ENCODE measurements at regions not wholly inside any gene's neighbourhood (a gene's known extent, or its start where the extent isn't known, plus 50 kb on each side); places are given as distances from the start of the nearest gene placed in this dataset.

DNA sequence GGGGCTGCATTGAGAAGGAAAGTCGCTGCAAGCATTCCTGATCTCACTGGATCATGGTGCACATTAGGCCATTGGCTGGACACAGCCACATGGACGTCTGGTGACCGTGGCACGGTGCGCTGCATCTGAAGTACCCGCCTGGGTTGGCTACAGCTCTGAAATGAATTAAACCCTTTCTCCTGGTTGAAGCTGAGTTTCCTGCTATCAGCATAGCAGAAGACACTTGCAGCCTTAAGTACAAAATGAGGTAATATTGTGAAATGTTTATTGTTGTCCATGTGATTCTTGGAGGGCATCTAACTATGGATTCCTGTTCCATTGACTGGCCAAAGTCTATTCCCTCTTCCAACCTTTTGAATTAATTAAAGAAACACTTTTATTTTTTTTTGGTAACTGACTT lies 89.8 kb upstream of the ADTRP start:
- TF ChIP-seq, protein P1, sequence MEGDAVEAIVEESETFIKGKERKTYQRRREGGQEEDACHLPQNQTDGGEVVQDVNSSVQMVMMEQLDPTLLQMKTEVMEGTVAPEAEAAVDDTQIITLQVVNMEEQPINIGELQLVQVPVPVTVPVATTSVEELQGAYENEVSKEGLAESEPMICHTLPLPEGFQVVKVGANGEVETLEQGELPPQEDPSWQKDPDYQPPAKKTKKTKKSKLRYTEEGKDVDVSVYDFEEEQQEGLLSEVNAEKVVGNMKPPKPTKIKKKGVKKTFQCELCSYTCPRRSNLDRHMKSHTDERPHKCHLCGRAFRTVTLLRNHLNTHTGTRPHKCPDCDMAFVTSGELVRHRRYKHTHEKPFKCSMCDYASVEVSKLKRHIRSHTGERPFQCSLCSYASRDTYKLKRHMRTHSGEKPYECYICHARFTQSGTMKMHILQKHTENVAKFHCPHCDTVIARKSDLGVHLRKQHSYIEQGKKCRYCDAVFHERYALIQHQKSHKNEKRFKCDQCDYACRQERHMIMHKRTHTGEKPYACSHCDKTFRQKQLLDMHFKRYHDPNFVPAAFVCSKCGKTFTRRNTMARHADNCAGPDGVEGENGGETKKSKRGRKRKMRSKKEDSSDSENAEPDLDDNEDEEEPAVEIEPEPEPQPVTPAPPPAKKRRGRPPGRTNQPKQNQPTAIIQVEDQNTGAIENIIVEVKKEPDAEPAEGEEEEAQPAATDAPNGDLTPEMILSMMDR (IDR thresholded peaks at IDR 0.05; ENCODE audit: insufficient read depth, low read length, poor library complexity, severe bottlenecking) = no peak
- no peak overlapping the region for H3K4me3 ChIP-seq (ENCODE audit: low read depth, low read length)

DNA sequence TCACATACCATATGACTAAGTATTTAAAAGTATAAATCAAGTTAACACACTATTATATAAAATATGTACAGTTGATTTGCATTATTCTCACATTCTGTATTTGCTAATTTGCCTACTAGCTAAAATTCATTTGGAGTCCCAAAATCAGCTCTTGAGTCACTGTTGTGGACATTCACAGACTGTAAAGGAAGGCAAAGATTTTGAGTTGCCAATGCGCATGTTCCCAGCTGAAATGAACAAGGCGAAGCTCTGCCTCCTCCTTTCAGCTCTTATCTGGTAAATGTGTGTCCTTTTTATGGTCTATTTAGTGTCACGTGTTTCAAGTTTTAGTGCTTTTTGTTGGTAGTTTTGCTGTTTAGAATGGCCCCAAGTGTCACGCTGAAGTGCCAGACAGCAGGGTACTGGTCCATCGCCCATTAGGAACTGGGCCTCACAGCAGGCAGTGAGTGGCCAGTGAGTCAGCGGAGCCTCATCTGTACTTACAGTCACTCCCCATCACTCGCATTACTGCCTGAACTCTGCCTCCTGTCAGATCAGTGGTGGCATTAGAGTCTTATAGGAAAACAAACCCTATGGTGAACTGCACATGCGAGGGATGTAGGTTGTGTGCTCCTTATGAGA lies 87.2 kb upstream of the ADTRP start:
- Histone ChIP-seq H3K36me3 (ENCODE audit: control insufficient read depth, insufficient read depth, low read length) (no peaks in the 10 kb centered on the region), H3K4me3 (ENCODE audit: low read depth, low read length) (no peak overlapping the region), H3K27me3 (ENCODE audit: control insufficient read depth, insufficient read depth, low read length) (no peaks in the 10 kb centered on the region)
- DNase-seq (ENCODE audit: low read depth) = no peak
- TF ChIP-seq, protein P1 (IDR thresholded peaks at IDR 0.05; ENCODE audit: insufficient read depth, low read length, poor library complexity, severe bottlenecking) = no peak

More for the DNA sequence above, 89.8 kb upstream of the ADTRP start:
- Histone ChIP-seq H3K36me3 (ENCODE audit: control insufficient read depth, insufficient read depth, low read length) (no peaks in the 10 kb centered on the region), H3K27me3 (ENCODE audit: control insufficient read depth, insufficient read depth, low read length) (no peaks in the 10 kb centered on the region)
- DNase-seq (ENCODE audit: low read depth) = no peak

DNA sequence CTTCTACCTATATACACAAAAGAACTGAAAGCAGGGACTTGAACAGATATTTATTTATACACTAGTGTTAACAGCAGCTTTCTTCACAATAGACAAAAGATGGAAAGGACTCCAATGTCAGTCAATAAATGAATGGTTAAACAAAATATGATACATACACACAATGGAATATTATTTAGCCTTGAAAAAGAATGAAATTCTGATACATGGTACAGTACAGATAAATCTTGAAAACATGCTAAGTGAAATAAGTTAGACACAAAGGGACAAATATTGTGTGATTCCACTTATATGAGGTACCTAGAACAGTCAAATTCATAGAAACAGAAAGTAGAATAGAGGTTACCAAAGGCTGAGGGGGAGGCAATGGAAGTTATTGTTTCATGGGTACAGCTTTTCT lies 79.8 kb upstream of the ADTRP start:
- no peak for DNase-seq (ENCODE audit: low read depth)

DNA sequence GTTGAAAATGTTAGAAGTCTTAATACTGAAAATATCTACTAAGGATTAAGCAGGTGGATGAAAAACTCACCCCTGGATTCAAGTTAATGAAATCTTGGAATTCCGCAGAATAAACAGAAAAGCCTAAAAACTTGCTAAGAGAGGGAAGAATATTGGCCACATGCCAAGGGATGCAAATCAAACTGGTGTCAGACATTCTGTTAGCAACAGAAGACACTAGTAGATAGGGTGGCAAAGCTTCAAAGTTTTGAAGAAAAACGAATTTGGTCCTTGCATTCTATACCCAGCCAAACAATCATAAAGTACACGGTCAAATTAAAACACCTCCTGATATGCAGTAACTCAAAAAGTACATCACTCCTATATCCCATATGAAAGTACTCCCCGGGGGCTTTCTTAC lies 77.1 kb upstream of the ADTRP start:
- TF ChIP-seq, protein P1 (IDR thresholded peaks at IDR 0.05; ENCODE audit: insufficient read depth, low read length, poor library complexity, severe bottlenecking) = no peak
- Histone ChIP-seq H3K4me3 (ENCODE audit: low read depth, low read length) (no peak overlapping the region), H3K36me3 (ENCODE audit: control insufficient read depth, insufficient read depth, low read length) (no peaks in the 10 kb centered on the region), H3K27me3 (ENCODE audit: control insufficient read depth, insufficient read depth, low read length) (no peaks in the 10 kb centered on the region)
- DNase-seq (ENCODE audit: low read depth) = no peak

More for the DNA sequence above, 79.8 kb upstream of the ADTRP start:
- Histone ChIP-seq H3K36me3 (ENCODE audit: control insufficient read depth, insufficient read depth, low read length) (no peaks in the 10 kb centered on the region), H3K27me3 (ENCODE audit: control insufficient read depth, insufficient read depth, low read length) (no peaks in the 10 kb centered on the region), H3K4me3 (ENCODE audit: low read depth, low read length) (no peak overlapping the region)
- TF ChIP-seq, protein P1 (IDR thresholded peaks at IDR 0.05; ENCODE audit: insufficient read depth, low read length, poor library complexity, severe bottlenecking) = no peak

DNA sequence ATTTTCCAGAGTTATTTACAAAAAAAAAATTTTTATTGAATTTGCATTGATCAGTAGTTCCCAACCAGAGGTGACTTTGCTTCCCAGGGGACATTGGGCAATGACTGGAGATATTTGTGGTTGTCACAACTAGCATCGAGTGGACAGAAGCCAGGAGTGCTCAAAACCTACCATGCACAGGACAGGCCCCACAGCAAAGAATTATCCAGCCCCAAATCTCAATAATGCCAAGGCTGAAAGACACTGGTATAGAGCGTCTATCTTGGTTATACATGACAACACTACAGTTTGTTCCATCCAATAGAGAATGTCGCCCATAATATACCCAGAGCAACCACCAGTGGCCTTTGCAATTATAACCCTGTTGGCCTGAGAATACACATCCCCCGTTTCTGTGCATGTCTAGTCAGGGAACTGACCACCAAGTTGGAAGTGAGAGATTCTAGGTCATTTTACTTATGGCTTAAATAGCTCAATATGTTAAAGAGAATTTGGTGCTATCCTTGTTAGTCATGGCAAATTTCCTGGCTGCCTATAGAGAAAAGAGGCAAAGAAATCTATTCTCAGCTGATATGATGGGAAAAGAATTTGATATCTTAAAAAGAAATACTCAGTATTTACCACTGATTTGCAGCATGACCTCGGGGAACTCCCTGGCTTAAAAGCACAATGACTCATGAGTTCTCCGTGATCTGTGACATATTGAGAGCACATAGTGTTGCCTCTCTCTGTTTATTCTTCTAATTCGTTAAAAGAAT lies 76.0 kb upstream of the ADTRP start:
- DNase-seq (ENCODE audit: low read depth) = no peak
- H3K27me3 ChIP-seq (ENCODE audit: control insufficient read depth, insufficient read depth, low read length) = no peaks in the 10 kb centered on the region
- TF ChIP-seq, protein P1 (IDR thresholded peaks at IDR 0.05; ENCODE audit: insufficient read depth, low read length, poor library complexity, severe bottlenecking) = no peak
- H3K4me3 ChIP-seq (ENCODE audit: low read depth, low read length) = no peak overlapping the region
- no peaks in the 10 kb centered on the region for H3K36me3 ChIP-seq (ENCODE audit: control insufficient read depth, insufficient read depth, low read length)

All from kidney epithelial cell (primary cell).